ENCODE measurements at regions not wholly inside any gene's neighbourhood (a gene's known extent, or its start where the extent isn't known, plus 50 kb on each side); places are given as distances from the start of the nearest gene placed in this dataset.
"Not testable (repeated sequence)": the region's sequence is repeated elsewhere in the genome, so short reads cannot be mapped to it uniquely, and the experiment has no call there.

DNA sequence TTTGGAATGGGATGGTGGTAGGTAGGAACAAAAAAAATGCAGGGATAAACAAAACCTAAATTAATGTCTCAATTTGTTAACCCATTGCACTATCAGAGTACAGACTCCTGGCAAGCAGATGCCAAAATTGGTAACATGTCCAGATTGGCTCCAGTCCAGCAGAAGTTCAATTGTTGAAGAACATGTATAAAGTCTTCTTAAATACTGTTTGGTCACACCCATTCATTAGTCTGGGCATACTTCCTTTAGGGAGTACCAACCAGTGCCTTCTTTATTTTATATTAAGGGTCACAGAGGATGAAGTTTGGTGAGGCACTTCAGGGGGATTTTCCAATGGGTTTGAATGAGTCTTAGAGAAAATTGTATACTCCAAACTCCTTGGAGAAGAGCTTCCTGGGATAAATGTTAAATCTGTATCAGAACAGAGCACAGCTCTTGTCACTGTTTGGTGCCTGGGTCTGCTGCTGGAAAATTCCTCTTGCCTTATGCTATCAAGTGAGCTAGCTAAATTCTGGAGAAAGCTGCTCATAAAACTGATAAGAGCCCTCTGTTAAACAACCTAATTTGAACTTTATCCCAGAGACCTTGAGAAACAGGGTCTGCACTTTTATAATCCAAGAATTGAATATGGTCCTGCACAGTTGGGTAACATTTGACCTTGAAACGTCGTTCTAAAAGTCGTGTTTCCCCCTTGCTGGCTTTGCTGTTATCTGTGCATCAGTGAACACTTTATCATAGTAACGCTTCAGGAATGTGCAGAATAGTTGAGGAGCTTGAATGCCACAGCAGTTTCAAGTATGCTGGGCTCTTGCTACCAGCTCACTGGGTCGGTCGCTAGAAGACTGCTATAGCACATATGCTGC lies 334.1 kb upstream of the CITED2 start:
- DNase-seq (ENCODE audit: low spot score), result no peak

DNA sequence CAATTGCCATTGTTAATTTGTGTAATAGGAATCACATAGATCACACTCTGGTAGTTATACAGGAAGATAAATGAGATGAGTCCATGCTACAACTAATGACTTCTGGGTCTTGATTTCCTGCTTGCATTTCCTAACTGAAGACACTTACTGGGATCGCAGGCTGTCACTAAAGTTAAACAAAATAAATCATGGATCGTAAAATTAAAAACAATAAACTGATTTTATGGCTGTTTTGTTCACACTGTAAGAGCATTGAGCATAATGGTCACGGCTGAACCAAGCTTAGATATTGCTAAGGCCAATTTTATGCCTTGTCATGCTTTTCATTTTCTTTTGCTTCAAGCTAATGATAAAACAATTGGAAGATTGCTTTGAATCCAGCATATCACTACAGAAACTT lies 332.5 kb upstream of the CITED2 start:
- DNase-seq (ENCODE audit: low spot score), result no peak

DNA sequence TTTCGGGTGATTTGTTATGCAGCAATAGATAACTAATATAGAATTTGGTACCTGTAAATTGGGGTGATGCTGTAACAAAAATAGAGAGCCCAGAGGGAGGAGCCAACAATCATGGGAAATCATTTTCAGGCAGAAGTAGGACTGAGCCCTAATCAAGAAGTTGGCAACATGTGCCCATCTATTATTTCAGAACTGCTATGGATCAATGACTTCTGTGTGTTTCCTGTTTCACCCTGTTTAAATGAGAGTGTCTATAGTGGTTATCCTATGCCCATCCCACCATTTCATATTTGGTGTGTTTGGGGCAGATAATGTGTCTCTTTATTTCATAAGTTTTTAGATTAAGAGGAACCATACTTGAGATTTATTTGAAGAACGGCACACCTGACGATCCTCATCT lies 330.8 kb upstream of the CITED2 start:
- no peak for DNase-seq (ENCODE audit: low spot score)

DNA sequence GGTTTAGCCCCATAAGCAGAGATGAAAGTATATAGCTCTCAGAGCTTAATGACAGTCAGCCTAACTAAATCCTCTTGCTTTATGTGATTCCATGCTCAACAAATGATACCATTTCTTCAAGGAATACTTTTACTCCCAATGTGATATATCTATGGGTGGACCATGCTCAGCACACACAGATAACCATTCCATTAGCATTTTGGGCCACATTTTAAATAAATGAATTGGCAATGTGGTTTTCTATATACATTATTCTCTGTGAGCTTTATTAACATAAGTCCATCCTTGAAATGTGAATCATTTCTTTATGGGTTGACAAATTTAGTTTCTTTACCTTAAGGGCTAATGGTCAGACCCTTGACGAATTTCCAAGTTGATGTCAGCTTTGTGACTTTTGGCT lies 329.3 kb upstream of the CITED2 start:
- DNase-seq (ENCODE audit: low spot score), result no peak

DNA sequence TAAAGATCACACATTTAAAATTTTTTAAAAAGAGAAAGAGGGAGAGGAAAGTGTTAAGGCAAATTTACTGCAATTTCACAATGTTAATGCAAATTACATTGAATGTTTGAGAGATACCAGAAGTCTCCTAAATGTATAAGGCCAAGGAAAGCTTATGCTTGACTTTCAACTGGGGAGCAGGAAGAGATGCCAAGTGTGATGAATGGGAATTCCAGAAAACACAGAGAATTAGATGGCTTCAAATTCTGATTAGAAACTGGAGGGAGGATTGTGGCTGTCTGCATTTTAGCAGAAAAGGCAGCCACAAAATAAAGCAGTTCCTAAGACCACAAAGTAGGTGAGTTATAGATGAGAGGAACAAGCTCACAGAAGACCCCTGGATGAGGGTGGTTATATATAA lies 328.3 kb upstream of the CITED2 start:
- no peak for DNase-seq (ENCODE audit: low spot score)

DNA sequence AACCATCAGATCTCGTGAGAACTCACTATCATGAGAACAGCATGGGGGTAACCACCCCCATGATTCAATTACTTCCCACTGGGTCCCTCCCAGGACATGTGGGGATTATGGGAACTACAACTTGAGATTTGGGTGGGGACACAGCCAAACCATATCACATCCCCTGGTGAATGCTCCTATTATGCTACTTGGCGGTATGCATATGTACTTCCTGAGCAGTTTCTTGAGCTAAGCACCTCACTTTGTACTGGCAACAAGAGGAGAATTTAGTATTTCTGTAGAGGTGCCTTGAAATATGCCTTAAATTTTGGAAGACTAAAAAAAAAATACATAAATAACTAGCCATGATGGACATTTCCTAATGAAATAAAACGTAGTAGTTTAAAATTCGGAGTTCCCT lies 327.2 kb upstream of the CITED2 start:
- DNase-seq (ENCODE audit: low spot score), result no peak

DNA sequence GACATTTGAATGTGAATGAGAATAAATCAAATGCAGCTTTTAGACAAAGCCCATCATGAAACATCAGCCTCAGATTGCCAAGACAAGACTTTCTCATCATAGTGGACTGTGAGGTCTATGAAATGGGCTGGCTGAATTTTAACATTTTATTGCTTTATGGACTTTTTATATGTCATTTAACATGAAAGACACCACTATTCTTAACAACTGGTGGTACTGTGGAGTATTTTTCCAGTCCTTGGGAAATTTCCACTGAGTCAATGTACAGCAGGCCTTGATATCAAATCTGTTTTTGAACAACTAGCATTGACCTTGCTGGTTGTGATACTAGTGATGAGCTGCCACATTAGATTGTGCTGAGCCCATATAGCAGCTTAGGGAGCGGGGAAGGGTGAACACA lies 326.6 kb upstream of the CITED2 start:
- no peak for DNase-seq (ENCODE audit: low spot score)

DNA sequence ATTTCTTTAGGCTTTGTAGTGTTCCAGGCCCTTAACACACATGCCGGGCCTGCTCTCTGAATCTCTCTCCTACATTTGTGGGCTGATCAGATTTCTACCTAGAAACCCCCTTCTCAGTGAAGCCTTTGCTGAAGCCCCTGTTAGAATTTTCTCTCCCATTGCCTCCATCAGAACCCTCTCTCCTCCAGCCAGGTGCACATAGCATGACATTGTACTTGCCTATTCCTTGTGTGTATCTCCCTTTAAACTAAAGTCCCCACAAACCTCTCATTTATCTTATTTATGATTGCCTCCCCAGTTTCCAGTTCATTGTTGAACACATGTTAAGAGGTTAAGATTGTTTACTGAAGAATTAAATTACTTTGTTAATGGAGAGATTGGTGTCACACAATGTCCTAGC lies 325.5 kb upstream of the CITED2 start:
- no peak for DNase-seq (ENCODE audit: low spot score)

DNA sequence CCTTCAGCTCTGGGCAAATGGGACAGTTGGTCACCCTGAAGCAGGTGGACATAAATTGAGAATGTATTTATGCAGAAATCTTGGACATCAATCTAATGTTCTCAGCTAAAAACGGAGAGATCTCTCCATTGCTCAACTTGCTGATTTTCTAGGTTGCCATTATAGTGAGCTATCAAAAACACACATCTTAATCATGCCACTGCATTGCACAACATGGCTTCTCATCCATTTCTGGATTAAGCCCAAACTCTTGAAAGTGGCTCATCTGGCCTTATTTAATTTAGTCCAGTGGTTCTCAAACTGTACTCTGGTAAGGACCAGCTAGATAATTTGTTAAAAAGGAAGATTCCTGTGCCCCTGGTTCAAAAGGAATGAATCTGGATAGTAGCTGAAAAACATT lies 324.9 kb upstream of the CITED2 start:
- DNase-seq (ENCODE audit: low spot score), result no peak

DNA sequence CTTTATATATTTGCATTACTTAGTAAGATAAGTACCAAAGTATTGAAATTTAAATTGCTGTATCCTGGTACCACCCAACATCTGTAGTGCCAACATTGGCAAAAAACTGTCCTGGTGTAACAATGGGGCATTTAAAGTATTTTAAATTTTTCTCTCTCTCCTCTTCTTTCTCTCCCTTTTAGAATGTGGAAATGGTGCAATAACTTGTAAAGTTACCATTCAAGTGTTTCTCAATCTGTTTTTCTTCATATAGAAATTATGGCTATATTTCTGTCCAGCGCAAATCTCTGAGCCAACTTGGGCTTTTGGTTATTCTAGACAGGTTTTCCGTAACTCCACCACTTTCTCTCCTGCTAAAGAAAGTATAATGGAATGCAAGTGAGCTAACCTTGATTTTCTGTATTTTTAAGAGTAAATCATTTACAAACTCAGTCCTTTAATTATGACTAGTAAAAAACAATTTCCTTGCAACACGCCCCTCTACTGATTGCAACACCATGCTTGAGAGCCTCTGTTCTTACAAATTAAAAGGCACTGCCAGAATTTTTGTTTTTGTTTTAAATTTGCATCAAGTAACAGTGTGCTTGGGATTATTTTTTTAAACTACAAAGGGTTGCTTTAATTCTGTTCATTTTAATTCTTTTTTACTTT lies 324.2 kb upstream of the CITED2 start:
- no peak for DNase-seq (ENCODE audit: low spot score)

DNA sequence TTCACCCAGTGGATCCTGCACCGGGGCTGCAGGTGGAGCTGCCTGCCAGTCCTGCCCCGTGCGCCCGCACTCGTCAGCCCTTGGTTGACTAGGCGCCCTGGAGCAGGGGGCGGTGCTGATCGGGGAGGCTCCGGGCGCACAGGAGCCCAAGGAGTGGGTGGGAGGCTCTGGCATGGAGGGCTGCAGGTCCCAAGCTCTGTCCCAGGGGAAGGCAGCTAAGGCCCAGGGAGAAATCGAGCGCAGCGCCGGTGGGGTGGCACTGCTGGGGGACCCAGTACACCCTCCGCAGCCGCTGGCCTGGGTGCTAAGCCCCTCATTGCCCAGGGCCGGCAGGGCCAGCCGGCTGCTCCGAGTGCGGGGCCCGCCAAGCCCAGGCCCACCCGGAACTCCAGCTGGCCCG lies 323.4 kb upstream of the CITED2 start:
- not testable (repeated sequence) for DNase-seq (ENCODE audit: low spot score)

DNA sequence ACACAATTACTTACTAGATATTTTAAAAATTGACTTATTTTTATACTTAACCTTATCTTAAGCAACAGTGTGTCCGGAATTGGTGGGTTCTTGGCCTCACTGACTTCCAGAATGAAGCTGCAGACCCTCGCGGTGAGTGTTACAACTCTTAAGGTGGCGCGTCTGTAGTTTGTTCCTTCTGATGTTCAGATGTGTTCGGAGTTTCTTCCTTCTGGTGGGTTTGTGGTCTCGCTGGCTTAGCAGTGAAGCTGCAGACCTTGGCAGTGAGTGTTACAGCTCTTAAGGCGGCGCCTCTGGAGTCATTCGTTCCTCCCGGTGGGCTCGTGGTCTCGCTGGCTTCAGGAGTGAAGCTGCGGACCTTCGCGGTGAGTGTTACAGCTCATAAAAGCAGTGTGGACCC lies 322.5 kb upstream of the CITED2 start:
- DNase-seq (ENCODE audit: low spot score), result not testable (repeated sequence)

DNA sequence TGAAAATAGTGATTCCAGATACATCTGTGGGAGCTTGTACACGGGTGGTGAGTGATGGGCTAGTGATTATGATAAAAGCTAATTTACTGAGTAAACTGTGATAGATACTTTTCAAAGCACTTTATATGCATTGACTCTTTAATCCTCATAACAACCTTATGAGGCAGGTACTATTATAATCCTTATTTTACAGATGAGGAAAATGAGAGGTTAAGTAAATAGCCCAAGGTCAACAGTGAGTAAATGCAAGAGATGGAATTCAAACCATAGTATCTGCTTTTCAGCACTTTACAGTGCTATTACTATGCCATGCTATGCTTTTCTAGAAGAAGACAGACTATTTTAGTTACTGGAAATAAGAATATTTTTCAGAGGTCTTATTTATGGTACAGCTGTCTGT lies 320.9 kb upstream of the CITED2 start:
- no peak for DNase-seq (ENCODE audit: low spot score)

DNA sequence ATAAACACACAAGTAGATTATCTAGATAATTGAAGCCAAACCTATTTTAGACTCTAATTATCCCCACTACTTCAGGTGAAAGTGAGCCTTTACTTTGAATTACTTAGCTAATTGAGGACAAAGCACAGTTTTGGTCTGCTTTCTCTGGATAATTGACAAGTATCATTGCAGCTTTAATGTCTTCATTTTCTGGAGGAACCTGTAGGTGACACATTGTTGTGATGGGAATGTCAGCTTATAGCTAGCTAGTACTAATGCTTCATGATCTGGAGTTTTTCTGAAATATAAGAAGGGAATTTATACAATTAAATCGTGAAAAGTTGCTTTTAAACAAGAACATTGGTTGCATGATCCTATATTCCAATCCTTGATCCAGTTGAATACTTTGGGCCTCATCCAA lies 319.3 kb upstream of the CITED2 start:
- no peak for DNase-seq (ENCODE audit: low spot score)

DNA sequence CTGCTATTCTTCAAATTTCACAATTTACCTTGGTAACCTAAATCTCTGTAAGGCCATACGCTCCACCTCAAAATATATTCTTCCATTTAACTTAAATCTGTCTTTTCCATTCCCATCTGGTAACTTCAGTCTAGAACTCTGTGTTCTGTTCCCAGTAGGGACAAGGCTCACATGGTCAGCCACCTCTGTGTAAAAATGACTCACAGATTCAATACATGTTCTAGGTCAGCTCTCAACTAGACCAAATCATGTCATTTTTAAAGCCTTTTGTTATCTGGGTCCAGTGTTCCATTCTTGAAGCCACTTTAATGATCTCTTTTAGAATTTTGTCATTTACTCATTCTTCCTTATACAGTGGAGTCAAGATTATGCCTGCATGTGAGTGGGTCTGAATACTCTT lies 315.6 kb upstream of the CITED2 start:
- DNase-seq (ENCODE audit: low spot score), result no peak

DNA sequence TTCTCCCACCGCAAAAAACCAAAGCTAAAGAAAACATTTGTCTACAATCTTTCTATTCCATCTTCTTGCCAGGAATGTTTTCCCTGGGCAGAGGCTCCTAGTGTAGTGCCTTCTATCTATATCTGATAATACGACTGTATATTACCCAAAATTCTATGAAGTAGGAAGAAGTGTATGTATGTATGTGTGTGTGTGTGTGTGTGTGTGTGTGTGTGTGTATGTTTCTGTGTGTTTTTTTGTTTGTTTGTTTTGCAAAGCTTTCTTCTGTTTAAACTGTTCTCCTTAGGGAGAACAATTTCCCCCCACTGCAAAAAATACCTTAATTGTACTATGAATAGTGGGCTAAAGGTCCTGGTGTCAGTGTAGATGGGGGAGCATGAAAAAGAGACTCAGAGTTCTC lies 312.6 kb upstream of the CITED2 start:
- DNase-seq (ENCODE audit: low spot score), result no peak

DNA sequence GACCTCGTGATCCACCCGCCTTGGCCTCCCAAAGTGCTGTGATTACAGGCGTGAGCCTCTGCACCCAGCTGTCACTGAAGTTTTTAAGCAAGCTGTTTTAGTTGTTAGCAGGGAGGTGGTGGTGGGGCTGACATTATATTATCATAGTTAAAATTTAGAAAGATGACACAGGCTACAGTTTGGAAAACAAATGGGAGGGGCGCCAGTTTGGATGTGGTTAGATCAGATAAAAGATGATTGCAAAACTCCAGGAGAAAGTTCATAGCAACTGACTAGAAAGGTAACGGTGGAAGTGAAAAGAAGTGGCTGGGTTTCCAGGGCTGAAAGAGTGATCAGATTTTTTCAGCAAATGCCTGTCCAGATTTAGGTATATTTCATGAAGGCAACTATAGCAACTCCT lies 311.9 kb upstream of the CITED2 start:
- no peak for DNase-seq (ENCODE audit: low spot score)

DNA sequence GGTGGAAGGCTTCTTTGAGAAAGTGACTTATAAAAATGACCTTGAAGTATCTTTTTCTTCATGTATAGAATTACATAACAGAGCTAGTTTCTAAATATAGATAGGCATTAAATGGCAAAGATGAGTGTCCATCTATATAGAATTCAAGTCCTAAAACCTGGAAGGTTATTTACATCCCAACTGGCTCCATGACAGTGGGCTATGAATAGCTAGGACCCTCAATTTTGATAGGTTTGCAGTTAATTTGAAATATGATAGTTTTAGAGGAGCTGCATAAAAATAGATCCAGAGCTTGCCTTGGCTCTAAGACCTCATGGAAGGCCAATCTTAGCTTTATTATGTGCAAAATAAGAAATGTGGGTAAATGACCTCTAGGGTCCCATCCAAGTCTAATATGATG lies 310.6 kb upstream of the CITED2 start:
- DNase-seq (ENCODE audit: low spot score), result no peak

DNA sequence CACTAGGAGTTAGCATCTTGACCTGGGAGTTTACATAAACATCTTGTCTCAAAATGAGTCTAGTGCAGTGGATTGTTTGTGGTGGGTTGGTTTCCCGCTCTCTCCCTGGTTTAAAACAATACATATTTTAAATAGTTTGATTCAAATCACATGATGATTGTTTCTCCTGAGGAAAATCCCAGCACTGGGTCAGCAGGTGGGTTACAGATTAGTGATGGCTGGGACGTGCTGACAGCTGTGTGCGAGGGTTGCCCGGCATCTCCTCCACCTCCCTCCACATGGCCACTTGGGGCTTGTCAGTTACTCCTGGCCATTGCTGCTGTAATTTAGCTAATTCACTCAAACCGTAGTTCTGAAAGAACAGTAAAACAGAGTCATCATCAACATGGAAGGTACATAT lies 306.4 kb upstream of the CITED2 start:
- no peak for DNase-seq (ENCODE audit: low spot score)

DNA sequence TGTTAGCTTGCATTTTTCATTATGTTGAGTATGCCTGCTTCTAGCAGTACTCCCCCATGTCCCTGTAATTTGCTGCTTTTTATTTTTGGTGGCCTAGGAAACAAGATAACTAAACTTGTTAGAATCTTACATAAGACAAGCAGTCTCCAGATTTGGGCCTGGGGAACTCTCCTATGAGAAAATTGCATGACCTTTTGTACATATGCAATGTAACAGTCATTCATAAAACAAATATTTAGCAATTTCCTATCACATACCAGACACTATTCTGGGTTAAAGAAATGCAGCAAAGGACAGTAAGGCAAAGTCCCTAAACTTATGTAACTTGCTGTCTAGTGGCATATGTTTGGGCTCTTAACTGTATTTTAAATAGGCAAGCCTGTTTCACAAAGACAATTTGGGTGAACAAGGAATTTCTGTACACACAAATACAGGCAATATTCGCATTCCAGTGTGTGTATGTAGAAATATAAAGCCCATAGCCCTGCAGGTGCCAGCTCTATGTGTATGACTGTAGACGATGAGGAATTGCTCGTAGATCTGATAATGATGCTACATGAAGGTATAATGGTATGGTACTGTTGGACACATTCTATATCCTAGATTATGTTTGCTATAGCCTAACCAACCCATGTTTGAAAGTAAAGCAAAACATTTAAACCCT lies 305.2 kb upstream of the CITED2 start:
- no peak for DNase-seq (ENCODE audit: low spot score)

DNA sequence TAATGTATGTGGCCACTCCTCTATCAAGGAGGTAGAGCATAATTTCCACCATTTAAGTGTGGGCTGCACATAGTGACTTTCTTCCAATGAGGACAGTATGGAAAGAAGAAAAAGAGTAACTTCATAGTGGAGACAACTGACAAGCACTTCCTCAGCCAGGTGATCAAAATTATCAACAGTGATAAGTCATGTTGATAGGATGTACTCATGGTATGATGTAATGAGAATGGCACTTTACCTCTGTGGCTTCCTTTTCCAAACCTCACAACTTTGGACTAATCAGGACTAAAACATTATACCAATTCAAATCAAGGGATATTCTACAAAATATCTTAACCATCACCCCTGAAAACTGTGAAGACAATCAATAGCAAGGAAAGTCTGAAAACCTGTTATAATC lies 302.3 kb upstream of the CITED2 start:
- DNase-seq (ENCODE audit: low spot score), result no peak

DNA sequence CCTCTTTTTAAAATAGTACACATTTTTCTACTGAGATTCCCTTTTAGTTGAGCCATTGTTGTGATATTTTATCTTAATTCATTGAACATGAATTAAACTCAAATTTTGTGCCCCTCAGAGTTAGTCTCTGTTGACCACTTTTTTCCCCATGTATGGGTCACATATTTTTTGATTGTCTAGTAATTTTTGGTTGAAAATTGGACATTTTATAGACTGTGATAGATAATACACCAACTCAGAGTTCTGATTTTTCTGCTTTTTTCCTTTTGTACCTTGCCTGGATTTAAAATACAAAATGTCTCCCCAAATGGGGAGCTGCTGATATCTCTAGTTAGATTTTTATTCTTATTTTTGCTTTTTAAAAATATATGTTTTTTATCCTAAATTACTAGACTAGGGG lies 291.8 kb upstream of the CITED2 start:
- no peak for DNase-seq (ENCODE audit: low spot score)

DNA sequence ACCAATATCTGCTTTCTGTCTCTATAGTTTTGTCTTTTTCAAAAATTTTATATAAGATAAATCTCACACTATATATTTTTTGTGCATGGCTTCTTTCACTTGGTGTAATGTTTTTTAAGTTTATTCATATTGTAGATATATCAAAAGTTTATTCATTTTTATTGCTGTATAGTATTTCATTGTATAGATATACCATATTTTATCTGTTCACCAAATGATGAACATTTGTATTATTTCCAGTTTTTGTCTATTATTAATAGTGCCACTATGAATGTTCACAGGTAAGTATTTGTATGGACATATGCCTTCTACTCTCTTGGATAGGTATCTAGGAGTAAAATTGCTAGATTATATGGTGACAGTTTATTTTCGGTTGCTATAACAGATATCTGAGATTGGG lies 289.5 kb upstream of the CITED2 start:
- no peak for DNase-seq (ENCODE audit: low spot score)

Measured in kidney capillary endothelial cell (primary cell).